HepG2 (cell line): ENCODE measurements at regions not wholly inside any gene's neighbourhood (a gene's known extent, or its start where the extent isn't known, plus 50 kb on each side); places are given as distances from the start of the nearest gene placed in this dataset.

ENCODE experiments used
- E2F2 ChIP-seq: sonication (generic); formaldehyde crosslinking; IDR thresholded peaks from 2 replicates; pipeline ENCODE4 v1.4.0; 2020; ENCODE audit warnings: missing genetic modification reagents, borderline replicate concordance
- HDAC1 ChIP-seq: sonication (generic); formaldehyde crosslinking; IDR thresholded peaks from 2 replicates; pipeline ENCODE4 v1.5.1; 2020; ENCODE audit warnings: mild to moderate bottlenecking, missing genetic modification reagents
- HIC2 ChIP-seq: sonication (generic); formaldehyde crosslinking; IDR thresholded peaks from 2 replicates; pipeline ENCODE4 v1.9.0; 2022; ENCODE audit warnings: low read depth, missing genetic modification reagents
- HMGXB3 ChIP-seq: sonication (generic); formaldehyde crosslinking; IDR thresholded peaks from 2 replicates; pipeline ENCODE4 v1.4.0; 2020; ENCODE audit warnings: missing genetic modification reagents, borderline replicate concordance
- HNF4A ChIP-seq: sonication (generic); formaldehyde crosslinking; IDR thresholded peaks from 2 replicates; pipeline ENCODE4 v1.4.0; 2020; ENCODE audit warnings: missing genetic modification reagents
- PAF1 ChIP-seq: IDR thresholded peaks from 2 replicates; pipeline ENCODE4 v1.6.1; 2016; ENCODE audit warnings: missing genetic modification reagents, missing compliant biosample characterization
- PHF21A ChIP-seq: sonication (generic); formaldehyde crosslinking; IDR thresholded peaks from 2 replicates; pipeline ENCODE4 v1.5.0; 2020; ENCODE audit warnings: mild to moderate bottlenecking, missing genetic modification reagents
- SNAPC4 ChIP-seq: sonication (generic); formaldehyde crosslinking; IDR thresholded peaks from 2 replicates; pipeline ENCODE4 v1.4.0; 2020; ENCODE audit warnings: mild to moderate bottlenecking, missing genetic modification reagents
- ZBTB42 ChIP-seq: sonication (generic); formaldehyde crosslinking; IDR thresholded peaks from 2 replicates; pipeline ENCODE4 v1.5.0; 2020; ENCODE audit warnings: mild to moderate bottlenecking, missing genetic modification reagents
- ZBTB43 ChIP-seq: sonication (generic); formaldehyde crosslinking; conservative IDR thresholded peaks from 2 replicates; pipeline ENCODE4 v1.4.0; 2020; ENCODE audit warnings: missing genetic modification reagents
- ZKSCAN1 ChIP-seq: fragments of 150-350 bp; IDR thresholded peaks from 2 replicates; pipeline ENCODE4 v1.6.1; 2014; ENCODE audit warnings: low read length

GRCh38 chr10:78458983-78459638 is 425.4 kb downstream of the RPS24 start (continued):
- TF ChIP-seq HIC2 (CRISPR knock-in tag) (peak; percentile 91), ZKSCAN1 (no peak), E2F2 (CRISPR knock-in tag) (no peak), SNAPC4 (CRISPR knock-in tag) (peak; percentile 63; the same call in 1 of the 2 replicates), HNF4A (peak; percentile 94), HDAC1 (CRISPR knock-in tag) (peak; percentile 92), ZBTB42 (CRISPR knock-in tag) (no peak; the same call in 1 of the 2 replicates), PHF21A (peak; percentile 95), ZBTB43 (CRISPR knock-in tag) (peak; percentile 55; the same call in 1 of the 2 replicates), HMGXB3 (CRISPR knock-in tag) (peak; percentile 69), PAF1 (CRISPR knock-in tag) (no peak)
